HG03135 (cell line): ENCODE measurements at regions not wholly inside any gene's neighbourhood (a gene's known extent, or its start where the extent isn't known, plus 50 kb on each side); places are given as distances from the start of the nearest gene placed in this dataset.
A peak's percentile ranks its signal among the peaks of the same experiment; 100 is the strongest.

Source experiments
- ATAC-seq: cut with Tn5 transposase; IDR thresholded peaks from one replicate; pipeline ENCODE4 v1.9.1; 2021; ENCODE audit warnings: mild to moderate bottlenecking, moderate library complexity; ENCODE audit not compliant: unreplicated experiment

DNA sequence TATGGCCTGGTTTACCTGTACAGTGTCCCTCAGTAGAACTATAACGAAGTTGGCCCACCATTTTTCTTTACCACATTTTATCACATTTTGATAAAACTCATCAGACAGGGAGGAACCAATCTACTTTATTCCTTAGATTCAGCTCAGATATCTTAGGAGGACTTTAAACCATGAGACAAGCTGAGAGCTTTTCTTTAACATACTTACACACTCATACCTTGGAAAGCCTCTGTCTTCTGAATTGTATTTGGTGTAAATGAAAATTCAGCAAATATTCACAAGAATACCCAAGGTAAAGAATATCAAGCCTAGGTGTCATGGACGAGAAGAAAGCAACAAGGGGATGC is 313.2 kb downstream of the ENC1 start:
- no peak for ATAC-seq

DNA sequence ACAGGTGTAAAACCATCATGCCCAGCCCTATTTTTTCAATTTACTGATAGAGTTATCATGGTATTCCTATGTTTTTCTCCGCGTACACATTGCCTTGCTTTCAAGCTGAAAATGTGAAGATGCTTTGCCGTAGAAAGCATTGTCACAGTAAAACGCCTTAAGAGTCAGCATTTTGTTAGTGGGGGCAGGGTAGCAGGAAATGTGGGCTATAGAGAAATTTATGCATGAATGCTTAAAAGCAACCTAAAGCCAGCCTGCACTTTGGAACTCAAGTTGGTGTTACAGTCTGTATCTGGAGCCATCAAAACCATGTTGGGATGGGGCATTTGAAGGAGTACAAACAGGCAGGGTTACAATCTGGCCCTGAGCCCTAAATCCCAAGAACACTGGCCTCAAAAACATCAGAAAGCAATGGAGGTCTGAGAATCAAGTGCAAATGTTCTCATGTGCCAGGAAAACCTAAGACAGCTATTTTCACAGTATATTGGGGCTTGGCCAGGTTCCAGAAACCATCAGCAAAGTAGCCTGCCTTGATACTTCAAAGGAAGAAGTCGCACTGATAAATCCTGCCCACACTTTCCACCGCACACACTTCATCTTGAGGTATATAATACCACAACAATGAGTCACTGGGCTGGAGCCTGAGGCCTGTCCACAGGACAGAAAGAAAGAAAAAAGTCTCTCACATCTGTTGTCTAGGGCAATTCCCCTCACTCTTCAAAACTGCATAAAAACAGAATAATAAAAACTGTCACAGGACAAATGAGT is 313.8 kb downstream of the ENC1 start:
- peak; percentile 75 for ATAC-seq

DNA sequence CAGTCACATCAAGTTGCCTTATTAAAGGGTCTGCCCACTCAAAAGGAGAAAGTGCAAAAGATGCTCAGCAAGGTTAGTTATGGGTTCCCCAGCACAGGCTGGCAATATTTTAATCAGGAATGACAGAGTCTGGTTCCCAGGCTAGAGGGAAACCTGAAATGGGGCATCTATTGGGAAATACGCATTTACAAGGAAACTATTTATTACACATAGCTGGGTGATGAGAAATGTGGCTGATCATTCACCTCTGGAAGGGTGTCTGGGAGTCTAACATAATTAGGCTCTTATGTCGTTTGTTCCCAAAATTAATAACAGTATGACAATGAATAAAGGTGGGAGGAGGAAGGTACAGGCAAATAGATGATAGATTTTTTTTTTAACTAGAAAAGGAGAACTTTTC is 314.7 kb downstream of the ENC1 start:
- no peak for ATAC-seq

DNA sequence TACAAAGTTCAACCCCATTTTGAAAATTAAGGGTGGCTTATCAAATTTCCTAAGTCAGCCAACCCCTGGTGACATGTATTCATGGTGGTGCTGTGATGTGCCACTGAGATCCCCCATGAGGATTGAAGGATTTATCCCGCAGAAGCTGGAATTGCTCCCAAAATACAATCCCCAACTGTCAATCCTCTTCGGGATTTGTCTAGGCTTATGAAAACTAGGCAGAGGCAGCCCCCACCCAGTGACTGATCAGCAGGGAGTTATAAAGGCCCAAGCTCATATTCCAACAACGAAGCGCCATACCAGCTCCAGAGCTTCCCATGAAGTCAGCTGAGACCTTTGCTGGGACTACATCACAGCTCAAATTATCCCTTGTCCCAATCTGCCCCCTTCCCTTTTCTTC is 316.0 kb downstream of the ENC1 start:
- no peak for ATAC-seq

DNA sequence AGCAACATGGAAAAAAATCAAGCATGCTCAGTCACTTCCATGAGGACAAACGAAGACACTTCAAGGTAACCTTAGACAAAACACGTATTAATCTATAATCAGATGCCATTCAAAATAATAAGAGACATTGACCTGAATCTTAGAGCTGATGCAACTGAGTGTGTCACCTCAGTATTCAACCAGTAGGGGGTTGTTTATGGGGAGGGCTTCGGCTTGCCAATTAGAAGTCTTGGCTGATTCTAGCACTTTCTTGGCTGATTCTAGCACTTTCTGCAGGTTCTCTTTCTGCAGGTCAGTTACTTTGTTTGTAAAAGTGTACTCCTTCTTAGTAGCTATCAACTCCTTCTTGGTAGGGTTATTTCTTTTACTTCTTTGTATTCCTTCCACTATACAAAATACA is 317.6 kb downstream of the ENC1 start:
- no peak for ATAC-seq

DNA sequence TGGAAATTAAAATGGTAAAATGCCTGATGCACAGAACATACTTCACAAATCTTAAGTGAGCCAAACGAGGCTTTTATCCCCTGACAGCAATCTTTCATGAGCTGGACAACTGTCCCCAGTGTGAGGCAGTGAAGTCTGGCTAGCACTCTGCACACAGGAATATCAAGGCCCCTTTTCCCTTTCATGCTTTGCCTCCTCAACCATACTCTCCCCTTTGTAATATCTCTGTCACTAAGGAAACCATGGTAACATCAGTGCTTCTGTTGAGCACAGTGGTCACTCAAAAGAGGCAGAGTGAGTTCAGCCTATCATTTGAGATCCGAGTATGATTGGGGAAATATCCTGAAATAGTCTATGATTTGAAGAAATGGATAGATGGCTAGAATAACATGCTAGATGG is 318.3 kb downstream of the ENC1 start:
- no peak for ATAC-seq

DNA sequence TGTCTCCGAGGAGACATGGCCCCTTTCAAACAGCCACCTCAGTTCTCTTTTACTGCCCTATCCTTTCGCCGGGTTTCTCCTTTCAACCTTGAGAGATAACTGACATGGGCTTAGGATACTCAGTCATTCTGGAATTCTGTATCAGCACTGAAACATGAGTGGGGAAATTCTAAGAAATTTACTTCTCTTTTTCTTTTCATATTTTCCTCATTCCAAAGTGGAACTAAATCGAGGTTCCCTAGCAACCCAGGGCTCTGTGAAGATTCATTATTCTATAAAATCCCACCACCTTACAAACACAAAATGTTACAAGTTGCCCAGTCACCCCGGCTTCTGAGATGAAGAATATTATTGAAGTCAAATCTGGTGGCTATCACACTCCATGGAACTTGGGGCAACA is 319.2 kb downstream of the ENC1 start:
- ATAC-seq, result no peak

DNA sequence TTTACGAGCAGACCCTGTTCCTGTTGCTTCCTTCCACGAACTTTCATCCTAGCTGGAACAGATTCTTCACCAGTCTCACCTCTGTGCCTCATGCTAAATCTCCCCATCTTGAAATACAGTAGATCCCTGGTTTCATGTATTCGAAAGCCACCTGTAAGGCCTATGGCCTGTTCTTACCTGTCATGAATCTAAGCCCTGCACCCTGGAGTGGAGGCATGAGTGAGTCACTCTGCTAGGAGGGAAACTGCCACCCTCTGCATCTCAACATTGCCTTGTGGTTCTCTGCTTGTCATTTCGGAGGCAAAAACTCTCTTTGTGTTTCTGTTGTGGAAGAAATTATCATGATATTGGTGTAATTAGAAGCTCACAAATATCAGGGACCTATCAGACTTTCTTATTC is 320.0 kb downstream of the ENC1 start:
- no peak for ATAC-seq

DNA sequence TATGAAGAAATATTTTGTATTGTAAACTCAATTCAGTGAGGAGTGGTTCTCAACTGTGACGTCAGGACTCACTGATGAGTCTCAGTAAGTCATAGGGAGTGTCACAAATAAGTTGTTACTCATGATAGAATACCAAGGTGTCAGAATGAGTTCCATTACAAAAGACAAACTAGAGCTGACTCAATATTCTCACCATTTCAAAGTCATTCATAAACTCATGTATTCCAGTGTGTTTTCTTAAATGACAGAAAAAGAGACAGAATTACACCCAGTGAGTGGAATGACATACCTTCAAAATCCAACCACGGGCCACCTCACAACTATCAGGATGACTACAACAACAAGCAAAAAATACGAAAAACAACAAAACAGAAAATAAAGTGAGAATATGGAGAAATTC is 321.5 kb downstream of the ENC1 start:
- ATAC-seq, result no peak

DNA sequence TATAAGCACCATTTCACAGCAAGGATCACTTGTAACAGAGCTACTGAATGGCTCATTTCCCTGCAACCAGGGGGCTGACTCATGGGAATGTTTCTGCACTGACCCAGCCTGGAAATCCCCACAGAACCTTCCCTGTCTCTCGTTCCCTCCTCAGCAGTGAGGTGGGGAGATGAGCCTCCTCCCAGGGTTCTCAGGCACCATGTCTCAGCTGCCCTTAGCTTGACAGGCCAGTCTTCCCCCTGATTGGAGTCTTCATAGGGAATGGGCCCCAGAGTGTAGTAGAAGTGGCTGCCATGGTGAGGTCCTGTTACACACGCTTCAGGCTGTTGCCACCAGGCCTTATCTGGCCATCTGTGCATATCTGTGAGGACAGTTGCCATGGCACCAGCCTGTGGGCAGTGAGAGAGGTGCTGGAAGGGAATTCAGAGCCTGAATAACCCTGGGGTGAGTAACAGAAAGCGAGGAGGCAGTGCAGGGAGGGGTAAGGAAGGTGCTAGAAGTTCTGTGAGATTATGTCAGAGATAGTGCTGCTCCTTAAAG is 324.4 kb downstream of the ENC1 start:
- no peak for ATAC-seq

DNA sequence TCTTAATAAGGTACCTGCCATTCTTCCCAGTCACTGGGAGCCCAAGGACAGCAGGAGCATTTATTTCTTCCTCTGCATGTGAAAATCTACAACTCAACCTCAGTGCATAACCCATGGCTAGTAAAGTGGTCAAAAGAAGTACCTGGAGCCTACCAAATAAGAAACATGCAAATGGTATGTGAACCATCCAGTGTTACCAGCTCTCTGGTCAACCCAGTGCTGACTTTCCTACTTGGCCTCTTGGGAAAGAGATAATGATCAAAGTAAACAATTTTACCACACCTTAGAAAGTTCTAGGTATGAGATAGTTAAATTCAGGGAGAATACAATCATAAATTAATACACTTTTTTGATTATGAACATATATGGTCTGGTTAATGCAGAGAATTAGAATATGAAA is 325.6 kb downstream of the ENC1 start:
- ATAC-seq, result no peak

DNA sequence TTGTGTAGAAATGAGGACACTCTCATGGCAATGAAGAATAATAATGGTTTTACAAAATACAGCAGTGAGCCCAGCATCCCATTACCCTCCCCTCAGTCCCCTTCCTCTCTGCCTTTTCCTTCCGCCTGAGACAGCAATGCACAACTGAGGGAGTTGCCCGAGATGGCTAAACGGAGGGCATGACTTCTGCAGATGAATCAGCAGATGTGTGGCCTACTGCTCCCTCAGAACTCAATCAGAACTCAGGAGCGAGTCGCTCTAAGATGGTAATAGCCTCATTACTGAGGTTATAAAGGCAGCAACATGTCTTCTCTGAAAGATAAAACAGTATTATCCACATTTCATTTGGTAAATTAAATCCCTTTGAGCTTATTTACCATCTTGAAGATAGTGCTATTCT is 326.6 kb downstream of the ENC1 start:
- no peak for ATAC-seq

DNA sequence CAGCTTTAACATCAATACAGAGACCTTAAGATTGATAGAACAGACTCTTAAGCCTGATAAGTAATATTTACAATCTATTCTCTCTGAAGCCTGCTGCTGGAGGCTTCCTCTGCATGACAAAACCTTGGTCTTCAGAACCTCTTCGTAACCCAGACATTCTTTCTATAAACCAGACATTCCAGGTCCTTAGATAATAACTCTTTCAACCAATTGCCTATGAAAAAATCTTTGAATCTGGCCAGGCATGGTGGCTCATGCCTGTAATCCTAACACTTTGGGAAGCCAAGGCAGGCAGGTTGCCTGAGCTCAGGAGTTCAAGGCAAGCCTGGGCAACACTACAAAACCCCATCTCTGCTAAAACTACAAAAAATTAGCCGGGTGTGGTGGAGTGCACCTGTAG is 327.8 kb downstream of the ENC1 start:
- ATAC-seq, result no peak

DNA sequence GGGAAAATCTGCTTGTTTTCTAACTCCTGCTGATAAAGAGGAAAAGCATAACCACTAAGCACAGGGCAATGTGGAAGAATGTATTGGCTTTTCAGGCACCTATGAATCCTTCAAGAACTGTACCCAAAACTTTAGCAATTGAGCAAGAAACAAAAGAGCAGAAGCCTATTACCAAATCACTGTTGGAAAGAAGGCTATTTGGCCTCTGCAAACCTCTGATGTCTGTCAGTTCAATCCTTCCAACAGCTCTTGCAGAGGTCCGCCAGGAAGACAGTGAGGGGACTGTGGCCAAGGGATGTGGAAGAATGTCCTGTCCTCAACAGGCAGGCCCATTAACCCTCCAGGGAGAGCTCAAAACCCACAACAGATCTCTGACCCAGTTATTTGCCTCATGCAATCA is 328.6 kb downstream of the ENC1 start:
- ATAC-seq, result no peak

DNA sequence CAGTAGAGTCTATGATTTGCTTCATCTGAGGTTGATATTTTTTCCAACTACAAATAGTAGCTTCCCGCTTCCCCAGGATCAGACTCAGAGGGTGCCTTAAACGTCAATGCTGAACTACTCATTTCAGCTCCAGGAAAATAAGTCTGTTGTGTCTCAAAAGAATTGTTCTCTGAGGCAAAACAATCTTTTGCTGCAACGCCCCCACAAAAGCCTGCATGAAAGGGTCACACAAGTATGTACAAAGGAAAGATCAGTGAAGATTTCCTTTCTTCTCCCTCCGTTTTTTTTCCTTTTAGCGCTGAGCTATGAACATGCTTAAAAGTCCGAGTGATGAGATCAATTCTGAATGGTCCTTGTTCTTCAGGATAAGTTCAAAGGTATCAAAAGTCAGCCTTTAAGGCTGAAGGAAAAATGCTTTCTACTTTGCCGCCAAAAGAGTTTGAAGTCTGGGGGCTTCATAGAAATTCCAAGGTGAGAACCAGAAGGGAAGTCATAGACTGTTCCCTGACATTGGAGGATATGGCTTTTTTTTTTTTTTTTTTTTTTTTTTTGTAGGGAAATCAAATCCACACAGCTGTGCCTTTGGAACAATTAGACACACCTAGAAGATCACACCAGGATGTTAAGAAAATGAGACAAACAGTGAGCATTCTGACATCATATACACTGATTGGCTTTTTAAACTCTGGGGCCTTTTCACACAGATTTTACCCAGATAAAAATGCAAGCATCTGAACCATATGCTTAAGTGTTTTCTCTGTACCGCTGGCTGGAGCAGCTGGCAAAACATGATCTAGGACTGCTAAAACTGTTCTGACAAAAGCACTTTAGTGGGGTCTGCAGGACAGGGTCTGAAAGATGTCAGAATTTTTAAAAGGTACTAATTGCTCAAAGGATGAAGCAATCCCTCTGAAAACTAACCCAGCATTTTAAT is 329.3 kb downstream of the ENC1 start:
- ATAC-seq, result no peak

DNA sequence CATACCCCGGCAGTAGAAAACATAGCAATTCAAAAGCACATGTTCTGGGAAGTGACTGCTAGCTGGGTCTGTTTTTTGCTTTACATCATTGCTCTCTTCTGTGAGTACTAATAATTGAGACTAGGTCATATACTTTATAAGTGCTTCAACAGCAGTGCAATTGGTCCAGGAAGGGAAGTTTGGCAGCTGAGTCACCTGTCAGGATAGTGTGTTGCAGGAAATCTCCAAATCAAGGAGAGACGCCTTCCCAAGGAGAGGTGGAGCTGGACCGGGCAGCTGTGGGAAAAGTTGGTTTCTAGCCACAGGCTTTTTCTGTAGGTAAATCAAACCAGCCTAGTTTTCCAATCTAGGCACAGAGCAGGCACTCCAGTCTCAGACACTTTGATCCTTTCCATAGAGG is 330.1 kb downstream of the ENC1 start:
- no peak for ATAC-seq

DNA sequence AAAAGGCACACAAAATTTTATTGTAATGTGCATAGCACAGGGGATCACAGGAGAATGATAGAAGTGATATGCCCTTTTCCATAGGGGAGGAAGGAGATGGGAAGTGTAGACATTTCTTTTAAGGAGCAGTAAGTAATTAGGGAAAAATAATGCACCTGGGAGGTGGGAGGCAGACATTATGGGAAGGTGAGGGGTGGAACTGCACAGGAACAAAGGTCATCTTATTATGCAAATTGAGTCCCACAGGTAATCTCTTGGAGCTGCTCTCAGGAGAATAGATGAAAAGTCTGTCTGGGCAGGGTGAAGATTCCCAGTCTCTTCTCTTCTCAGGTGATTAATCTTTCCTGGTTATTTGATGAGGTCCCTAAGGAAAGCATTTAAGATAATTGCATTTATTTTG is 331.5 kb downstream of the ENC1 start:
- no peak for ATAC-seq

DNA sequence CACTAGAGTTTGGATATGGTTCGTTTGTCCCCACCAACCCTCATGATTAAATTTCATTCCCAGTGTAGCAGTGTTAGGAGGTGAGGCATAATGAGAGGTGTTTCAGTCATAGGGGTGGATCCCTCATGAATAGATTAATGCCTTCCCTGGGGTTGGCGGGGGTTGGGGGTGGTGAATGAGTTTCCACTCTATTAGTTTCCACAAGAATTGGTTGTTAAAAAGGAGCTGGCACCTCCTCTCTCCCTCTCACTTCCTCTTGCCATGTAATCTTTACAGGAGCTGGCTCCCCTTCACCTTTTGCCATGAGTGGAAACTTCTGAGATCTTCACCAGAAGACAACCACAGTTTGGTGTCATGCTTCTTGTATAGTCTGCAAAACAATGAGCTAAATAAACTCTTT is 333.7 kb downstream of the ENC1 start:
- ATAC-seq, result no peak

DNA sequence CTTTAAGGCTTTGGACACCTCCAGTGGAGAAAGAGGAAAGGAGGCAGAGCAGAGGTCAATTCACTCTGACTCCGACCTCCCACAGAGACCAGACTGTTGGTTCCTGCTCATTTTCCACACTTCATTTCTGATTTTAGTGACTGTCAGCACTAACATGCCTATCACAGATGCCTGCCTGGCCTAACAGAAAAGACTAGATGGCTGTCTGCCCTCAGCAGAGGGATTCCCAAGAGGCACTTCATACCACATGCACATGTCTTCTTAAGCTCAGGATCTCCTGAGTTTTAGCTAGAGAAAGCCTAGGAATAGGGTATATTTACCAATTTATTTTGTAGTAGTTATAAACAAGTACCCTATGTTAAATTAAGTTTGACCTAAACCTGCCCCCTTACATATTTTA is 336.0 kb downstream of the ENC1 start:
- ATAC-seq, result no peak

DNA sequence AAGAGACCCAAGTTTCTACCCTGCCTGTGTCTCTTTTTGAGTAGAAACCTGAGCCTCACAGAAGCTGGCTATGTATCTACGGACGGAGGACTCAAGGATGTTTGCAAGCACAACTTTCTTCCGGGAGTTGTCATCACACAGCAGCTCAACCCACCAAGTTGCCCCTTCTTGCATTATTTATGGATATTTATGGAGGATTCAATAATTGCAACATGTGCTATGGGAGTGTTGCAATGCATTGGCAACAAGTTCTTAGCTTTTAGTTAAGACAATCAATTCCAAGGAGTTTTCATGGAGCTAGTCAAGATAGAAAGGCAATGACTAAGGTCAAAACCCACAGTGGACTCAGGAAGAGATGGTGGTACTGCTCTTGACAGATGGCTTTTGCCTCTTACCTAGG is 336.9 kb downstream of the ENC1 start:
- no peak for ATAC-seq

DNA sequence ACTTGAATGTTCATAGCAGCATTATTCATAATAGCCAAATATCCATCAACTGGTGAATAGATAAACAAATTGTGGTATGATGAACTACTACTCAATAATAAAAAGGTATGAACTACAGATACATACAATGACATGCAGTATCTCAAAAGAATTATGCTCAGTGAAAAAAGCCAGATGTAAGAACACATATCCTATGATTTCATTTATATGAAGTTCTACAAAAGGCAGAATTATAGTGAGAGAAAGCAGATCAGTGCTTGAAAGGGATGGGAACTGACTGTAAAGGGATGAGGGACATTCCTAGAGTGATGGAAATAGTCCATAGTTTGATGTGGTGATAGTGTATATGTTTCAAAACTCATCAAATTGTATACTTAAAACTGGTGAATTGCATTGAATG is 339.0 kb downstream of the ENC1 start:
- ATAC-seq, result no peak

DNA sequence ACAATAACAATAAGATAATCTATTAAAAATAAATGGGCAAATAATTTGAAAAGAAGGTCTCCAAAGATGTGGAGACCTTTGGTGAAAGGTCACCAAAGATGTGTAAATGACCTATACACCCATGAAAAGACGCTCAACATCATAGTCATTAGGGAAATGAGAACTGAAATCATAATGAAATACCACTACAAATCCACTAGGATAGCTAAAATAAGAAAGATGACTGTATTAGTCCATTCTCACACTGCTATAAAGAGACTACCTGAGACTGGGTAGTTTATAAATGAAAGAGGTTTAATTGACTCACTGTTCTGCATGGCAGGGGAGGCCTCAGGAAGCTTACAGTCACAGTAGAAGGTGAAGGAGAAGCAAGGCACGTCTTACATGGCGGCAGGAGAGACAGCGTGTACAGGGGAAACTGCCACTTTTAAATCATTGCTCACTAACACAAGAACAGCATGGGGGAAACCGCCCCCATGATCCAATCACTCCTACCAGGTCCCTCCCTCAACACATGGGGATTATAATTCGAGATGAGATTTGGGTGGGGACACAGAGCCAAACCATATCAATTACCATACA is 339.6 kb downstream of the ENC1 start:
- ATAC-seq, result no peak
